ENCODE measurements at regions not wholly inside any gene's neighbourhood (a gene's known extent, or its start where the extent isn't known, plus 50 kb on each side); places are given as distances from the start of the nearest gene placed in this dataset.

- TF ChIP-seq TAF1 (IDR thresholded peaks at IDR 0.05; ENCODE audit: low read depth, low read length) (no peak), POLR2AphosphoS5 (IDR thresholded peaks at IDR 0.05; ENCODE audit: low read depth, low read length) (no peak), POLR2A (IDR thresholded peaks at IDR 0.05; ENCODE audit: low read depth, low read length) (no peak), PAX5 (IDR thresholded peaks at IDR 0.05; ENCODE audit: insufficient read depth, low read length, severe bottlenecking) (no peak), SPI1 (IDR thresholded peaks at IDR 0.05; ENCODE audit: low read depth, low read length) (no peak)
Measured at GRCh38 chr10:107264742-107265141, 100.2 kb upstream of the SORCS1 start.
